Trophoblast cell (in vitro differentiated cells and primary cell): ENCODE measurements at regions not wholly inside any gene's neighbourhood (a gene's known extent, or its start where the extent isn't known, plus 50 kb on each side); places are given as distances from the start of the nearest gene placed in this dataset.

ENCODE experiments used
- DNase-seq, 2 donors: peaks; one replicate each; pipeline ENCODE4 v3.0.0-alpha.2; 2016
- H2AFZ ChIP-seq: 2 replicates; pipeline ENCODE4 v1.6.1; 2013; ENCODE audit warnings: low read length, moderate library complexity, mild to moderate bottlenecking; ENCODE audit not compliant: insufficient read depth, poor library complexity
- H2AK5ac ChIP-seq: 2 replicates; pipeline ENCODE4 v1.6.1; 2013; ENCODE audit warnings: mild to moderate bottlenecking, low read length
- H2BK120ac ChIP-seq: 2 replicates; pipeline ENCODE4 v1.6.1; 2013; ENCODE audit warnings: low read length, mild to moderate bottlenecking, moderate library complexity; ENCODE audit not compliant: insufficient read depth, poor library complexity
- H2BK12ac ChIP-seq: 2 replicates; pipeline ENCODE4 v1.6.1; 2013; ENCODE audit warnings: mild to moderate bottlenecking, low read length, moderate library complexity
- H2BK5ac ChIP-seq: 2 replicates; pipeline ENCODE4 v1.6.1; 2013; ENCODE audit warnings: low read length, low read depth, moderate library complexity, mild to moderate bottlenecking; ENCODE audit not compliant: poor library complexity
- H3K14ac ChIP-seq: 2 replicates; pipeline ENCODE4 v1.6.1; 2013; ENCODE audit warnings: mild to moderate bottlenecking, low read length
- H3K18ac ChIP-seq: 2 replicates; pipeline ENCODE4 v1.6.1; 2013; ENCODE audit warnings: mild to moderate bottlenecking, low read length
- H3K23ac ChIP-seq: 2 replicates; pipeline ENCODE4 v1.6.1; 2013; ENCODE audit warnings: low read length
- H3K27ac ChIP-seq: 2 replicates; pipeline ENCODE4 v1.5.1; 2013; ENCODE audit warnings: low read depth, mild to moderate bottlenecking, inconsistent platforms, low read length, moderate library complexity
- H3K27me3 ChIP-seq: 2 replicates; pipeline ENCODE4 v1.6.1; 2013; ENCODE audit warnings: inconsistent platforms, mild to moderate bottlenecking, low read length, moderate library complexity; ENCODE audit not compliant: insufficient read depth
- H3K36me3 ChIP-seq, 2 experiments: 1 replicate in 1 of 2; 2 replicates in 1 of 2; pipeline ENCODE4 v1.6.1; 2013; ENCODE audit warnings: low read length in 2 of 2, mild to moderate bottlenecking in 2 of 2, moderate library complexity in 1 of 2; ENCODE audit not compliant: insufficient read depth in 2 of 2, control insufficient read depth in 1 of 2
- H3K4ac ChIP-seq: 2 replicates; pipeline ENCODE4 v1.6.1; 2013; ENCODE audit warnings: low read depth, mild to moderate bottlenecking, low read length, moderate library complexity
- H3K4me1 ChIP-seq, 2 experiments: 1 replicate in 1 of 2; 2 replicates in 1 of 2; pipeline ENCODE4 v1.6.1; 2013; ENCODE audit warnings: low read length in 2 of 2, mild to moderate bottlenecking in 2 of 2, moderate library complexity in 1 of 2; ENCODE audit not compliant: insufficient read depth in 2 of 2, control insufficient read depth in 1 of 2
- H3K4me2 ChIP-seq: 2 replicates; pipeline ENCODE4 v1.6.1; 2013; ENCODE audit warnings: inconsistent platforms, mild to moderate bottlenecking, low read length, moderate library complexity
- H3K4me3 ChIP-seq: 2 replicates; pipeline ENCODE4 v1.5.1; 2013; ENCODE audit warnings: mild to moderate bottlenecking, low read depth, low read length, inconsistent platforms
- H3K79me1 ChIP-seq: one replicate; pipeline ENCODE4 v1.6.1; 2013; ENCODE audit warnings: low read length
- H3K79me2 ChIP-seq: 2 replicates; pipeline ENCODE4 v1.6.1; 2013; ENCODE audit warnings: low read length, mild to moderate bottlenecking; ENCODE audit not compliant: control insufficient read depth, insufficient read depth, poor library complexity
- H3K9ac ChIP-seq: 2 replicates; pipeline ENCODE4 v1.6.1; 2013; ENCODE audit warnings: mild to moderate bottlenecking, low read length
- H3K9me3 ChIP-seq: 2 replicates; pipeline ENCODE4 v1.6.1; 2013; ENCODE audit warnings: low read depth, mild to moderate bottlenecking, control low read depth, inconsistent platforms, low read length; ENCODE audit not compliant: insufficient read depth
- H4K12ac ChIP-seq: 2 replicates; pipeline ENCODE4 v1.6.1; 2013; ENCODE audit warnings: low read depth, mild to moderate bottlenecking, low read length, moderate library complexity
- H4K8ac ChIP-seq: 2 replicates; pipeline ENCODE4 v1.6.1; 2013; ENCODE audit warnings: low read depth, mild to moderate bottlenecking, low read length, moderate library complexity
- H4K91ac ChIP-seq: one replicate; pipeline ENCODE4 v1.6.1; 2013; ENCODE audit warnings: low read depth, mild to moderate bottlenecking, low read length, moderate library complexity
- WGBS: extraction: QIAGEN DNeasy Blood & Tissue Kit; methylation state at CpG from one replicate; pipeline ENCODE4 v1.1.7; 2013; ENCODE audit warnings: missing lambda C conversion rate; ENCODE audit not compliant: insufficient read length, insufficient coverage; ENCODE audit errors: extremely low coverage; 5-methylcytosine and 5-hydroxymethylcytosine counted together

- no peak overlapping the region for H3K4me2 ChIP-seq
- no peak overlapping the region for H3K14ac ChIP-seq
- no peak overlapping the region for H2AFZ ChIP-seq
- no peak overlapping the region for H2BK5ac ChIP-seq
- H4K8ac ChIP-seq, result no peak overlapping the region
- no peaks in the 10 kb centered on the region for H3K27me3 ChIP-seq
- H4K12ac ChIP-seq, result no peak overlapping the region
- no peak overlapping the region for H3K4me3 ChIP-seq
- H3K9me3 ChIP-seq, result no peaks in the 10 kb centered on the region
- H3K27ac ChIP-seq, result no peak overlapping the region
- H4K91ac ChIP-seq, result no peak overlapping the region
- H2BK120ac ChIP-seq, result no peak overlapping the region
- WGBS, result no CpG with 5 or more reads among the region's 2 CpGs
- H3K4me1 ChIP-seq, result no peaks in the 10 kb centered on the region
- H3K79me1 ChIP-seq, result no peaks in the 10 kb centered on the region
- H3K79me2 ChIP-seq, result no peaks in the 10 kb centered on the region
- H3K4ac ChIP-seq, result no peak overlapping the region
- no peak overlapping the region for H2AK5ac ChIP-seq
- DNase-seq, result no peak
- H3K9ac ChIP-seq, result no peak overlapping the region
- no peak overlapping the region for H3K18ac ChIP-seq
- no peak overlapping the region for H2BK12ac ChIP-seq
- no peak overlapping the region for H3K23ac ChIP-seq
- H3K36me3 ChIP-seq, result no peaks in the 10 kb centered on the region
These were observed 113.9 kb upstream of the PROKR2 start for GRCh38 chr20:5430670-5431069.

GRCh38 chr20:5426026-5426425 is 109.3 kb upstream of the PROKR2 start:
- H2BK5ac ChIP-seq, result no peak overlapping the region
- DNase-seq, result no peak
- H3K79me2 ChIP-seq, result no peaks in the 10 kb centered on the region
- H2AFZ ChIP-seq, result no peak overlapping the region
- no peaks in the 10 kb centered on the region for H3K79me1 ChIP-seq
- no peaks in the 10 kb centered on the region for H3K36me3 ChIP-seq
- H3K9me3 ChIP-seq, result peaks cover 3% of the 10 kb centered on the region
- no peak overlapping the region for H2BK12ac ChIP-seq
- H3K23ac ChIP-seq, result no peak overlapping the region
- H3K18ac ChIP-seq, result no peak overlapping the region
- H3K4ac ChIP-seq, result no peak overlapping the region
- no peak overlapping the region for H2BK120ac ChIP-seq
- no CpG with 5 or more reads among the region's 4 CpGs for WGBS
- H2AK5ac ChIP-seq, result no peak overlapping the region
- H4K12ac ChIP-seq, result no peak overlapping the region
- H3K4me2 ChIP-seq, result no peak overlapping the region
- H3K4me1 ChIP-seq, result no peaks in the 10 kb centered on the region
- no peak overlapping the region for H3K9ac ChIP-seq
- no peak overlapping the region for H3K27ac ChIP-seq
- H4K91ac ChIP-seq, result no peak overlapping the region
- no peaks in the 10 kb centered on the region for H3K27me3 ChIP-seq
- H3K14ac ChIP-seq, result no peak overlapping the region
- no peak overlapping the region for H4K8ac ChIP-seq
- H3K4me3 ChIP-seq, result no peak overlapping the region

GRCh38 chr20:5416086-5416485 is 99.3 kb upstream of the PROKR2 start:
- Histone ChIP-seq H3K4me2 (no peak overlapping the region), H3K4me3 (no peak overlapping the region), H3K9ac (no peak overlapping the region), H3K36me3 (no peaks in the 10 kb centered on the region), H3K23ac (no peak overlapping the region), H3K18ac (no peak overlapping the region), H4K91ac (no peak overlapping the region), H3K27me3 (no peaks in the 10 kb centered on the region), H2BK5ac (no peak overlapping the region), H3K27ac (no peak overlapping the region), H4K12ac (no peak overlapping the region), H2AFZ (peak overlapping the region; percentile 17), H4K8ac (no peak overlapping the region), H3K79me1 (no peaks in the 10 kb centered on the region), H3K9me3 (no peaks in the 10 kb centered on the region), H3K4me1 (no peaks in the 10 kb centered on the region), H3K79me2 (no peaks in the 10 kb centered on the region), H2AK5ac (no peak overlapping the region), H3K14ac (no peak overlapping the region), H3K4ac (no peak overlapping the region), H2BK120ac (no peak overlapping the region), H2BK12ac (no peak overlapping the region)
- WGBS, result no CpG with 5 or more reads among the region's 5 CpGs
- DNase-seq, result no peak

DNA sequence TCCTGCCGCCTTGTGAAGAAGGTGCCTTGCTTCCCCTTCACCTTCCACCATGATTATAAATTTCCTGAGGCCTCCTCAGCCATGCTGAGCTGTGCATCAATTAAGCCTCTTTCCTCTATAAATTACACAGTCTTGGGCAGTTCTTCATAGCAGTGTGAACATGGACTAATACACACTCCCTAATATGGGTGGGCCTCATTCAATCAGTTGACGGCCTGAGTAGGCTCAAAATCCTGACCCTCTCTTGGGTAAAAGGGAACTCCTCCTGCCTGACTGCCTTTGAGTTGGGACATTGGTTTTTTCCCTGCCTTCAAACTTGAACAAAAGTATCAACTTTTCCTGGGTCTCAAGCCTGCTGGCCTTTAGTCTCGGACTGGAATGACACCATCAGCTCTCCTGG is 96.6 kb upstream of the PROKR2 start:
- Histone ChIP-seq H3K23ac (no peak overlapping the region), H3K9me3 (no peaks in the 10 kb centered on the region), H3K9ac (no peak overlapping the region), H2BK5ac (no peak overlapping the region), H3K14ac (no peak overlapping the region), H2BK12ac (no peak overlapping the region), H3K27ac (no peak overlapping the region), H3K4me2 (no peak overlapping the region), H4K91ac (no peak overlapping the region), H3K36me3 (no peaks in the 10 kb centered on the region), H3K79me1 (no peaks in the 10 kb centered on the region), H3K4me1 (no peaks in the 10 kb centered on the region), H3K27me3 (no peaks in the 10 kb centered on the region), H3K4me3 (no peak overlapping the region), H2AK5ac (no peak overlapping the region), H4K8ac (no peak overlapping the region), H3K18ac (no peak overlapping the region), H3K79me2 (no peaks in the 10 kb centered on the region), H2AFZ (no peak overlapping the region), H2BK120ac (no peak overlapping the region), H4K12ac (no peak overlapping the region), H3K4ac (no peak overlapping the region)
- no peak for DNase-seq
- no CpG with 5 or more reads among the region's 3 CpGs for WGBS

DNA sequence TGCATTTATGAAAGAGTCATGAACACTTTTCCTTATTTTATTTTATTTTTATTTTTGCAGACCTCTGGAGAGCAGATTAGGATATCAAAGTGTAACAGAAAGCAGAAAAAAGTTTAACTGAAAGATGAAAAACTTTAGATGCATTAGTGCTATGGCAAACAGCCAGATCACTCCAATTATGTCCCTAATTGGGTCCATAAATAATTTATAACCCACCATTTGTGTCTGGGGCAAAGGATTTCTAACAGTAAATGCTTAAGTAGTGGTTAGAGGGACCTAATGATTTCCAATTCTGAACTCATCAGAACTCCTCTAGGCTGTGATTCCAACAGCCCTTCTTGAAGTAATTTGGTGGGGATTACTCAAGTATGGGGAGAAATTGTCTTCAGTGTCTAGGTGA is 93.7 kb upstream of the PROKR2 start:
- H3K9ac ChIP-seq, result no peak overlapping the region
- no peak overlapping the region for H2BK12ac ChIP-seq
- no peak overlapping the region for H4K8ac ChIP-seq
- no peaks in the 10 kb centered on the region for H3K36me3 ChIP-seq
- H3K4me2 ChIP-seq, result no peak overlapping the region
- H2BK5ac ChIP-seq, result no peak overlapping the region
- no peak overlapping the region for H3K4me3 ChIP-seq
- no peak overlapping the region for H2AFZ ChIP-seq
- H3K18ac ChIP-seq, result no peak overlapping the region
- no peak overlapping the region for H3K4ac ChIP-seq
- no peaks in the 10 kb centered on the region for H3K79me2 ChIP-seq
- no peak overlapping the region for H4K91ac ChIP-seq
- H3K27ac ChIP-seq, result no peak overlapping the region
- H3K14ac ChIP-seq, result no peak overlapping the region
- no peak overlapping the region for H3K23ac ChIP-seq
- H3K4me1 ChIP-seq, result no peaks in the 10 kb centered on the region
- no peak for DNase-seq
- H4K12ac ChIP-seq, result no peak overlapping the region
- no peak overlapping the region for H2BK120ac ChIP-seq
- no peak overlapping the region for H2AK5ac ChIP-seq
- no peaks in the 10 kb centered on the region for H3K79me1 ChIP-seq
- no peaks in the 10 kb centered on the region for H3K9me3 ChIP-seq
- no peaks in the 10 kb centered on the region for H3K27me3 ChIP-seq
